ENCODE measurements at regions not wholly inside any gene's neighbourhood (a gene's known extent, or its start where the extent isn't known, plus 50 kb on each side); places are given as distances from the start of the nearest gene placed in this dataset.

GRCh38 chr14:30786701-30787100 lies 87.7 kb upstream of the COCH start:
- H3K27ac Mint-ChIP-seq, result no peak overlapping the region
- peaks cover 23% of the 10 kb centered on the region for H3K9me3 Mint-ChIP-seq
- H3K4me3 Mint-ChIP-seq, result no peak overlapping the region
- H3K4me1 Mint-ChIP-seq (ENCODE audit: low read depth), result no peaks in the 10 kb centered on the region
- no peaks in the 10 kb centered on the region for H3K36me3 Mint-ChIP-seq (ENCODE audit: low read depth)
- intact Hi-C loops (cut with micrococcal nuclease), result no loop called here
- H3K27me3 Mint-ChIP-seq, result no peaks in the 10 kb centered on the region

- H3K9me3 Mint-ChIP-seq, result peaks cover 51% of the 10 kb centered on the region
- no peak overlapping the region for H3K27ac Mint-ChIP-seq
- H3K36me3 Mint-ChIP-seq (ENCODE audit: low read depth), result no peaks in the 10 kb centered on the region
- intact Hi-C loops (cut with micrococcal nuclease), result no loop called here
- H3K4me1 Mint-ChIP-seq (ENCODE audit: low read depth), result peaks cover 4% of the 10 kb centered on the region
- H3K27me3 Mint-ChIP-seq, result peaks cover under 1% of the 10 kb centered on the region
- H3K4me3 Mint-ChIP-seq, result no peak overlapping the region
These were observed 83.5 kb upstream of the COCH start for GRCh38 chr14:30790827-30791226.

- no peak overlapping the region for H3K4me3 Mint-ChIP-seq
- no peak overlapping the region for H3K27ac Mint-ChIP-seq
- intact Hi-C loops (cut with micrococcal nuclease), result no loop called here
- H3K9me3 Mint-ChIP-seq, result peaks cover 52% of the 10 kb centered on the region
- H3K36me3 Mint-ChIP-seq (ENCODE audit: low read depth), result no peaks in the 10 kb centered on the region
- H3K4me1 Mint-ChIP-seq (ENCODE audit: low read depth), result peaks cover 13% of the 10 kb centered on the region
- peaks cover 2% of the 10 kb centered on the region for H3K27me3 Mint-ChIP-seq
These were observed 82.6 kb upstream of the COCH start for GRCh38 chr14:30791522-30792351.

GRCh38 chr14:30796707-30797106 lies 77.7 kb upstream of the COCH start:
- H3K27me3 Mint-ChIP-seq, result peaks cover 2% of the 10 kb centered on the region
- H3K9me3 Mint-ChIP-seq, result peaks cover 32% of the 10 kb centered on the region
- H3K27ac Mint-ChIP-seq, result peak overlapping the region; percentile 69
- intact Hi-C loops (cut with micrococcal nuclease), result no loop called here
- H3K4me3 Mint-ChIP-seq, result no peak overlapping the region
- H3K36me3 Mint-ChIP-seq (ENCODE audit: low read depth), result no peaks in the 10 kb centered on the region
- H3K4me1 Mint-ChIP-seq (ENCODE audit: low read depth), result peaks cover 43% of the 10 kb centered on the region

GRCh38 chr14:30798516-30798915 lies 75.8 kb upstream of the COCH start:
- peaks cover 43% of the 10 kb centered on the region for H3K4me1 Mint-ChIP-seq (ENCODE audit: low read depth)
- H3K36me3 Mint-ChIP-seq (ENCODE audit: low read depth), result no peaks in the 10 kb centered on the region
- H3K4me3 Mint-ChIP-seq, result no peak overlapping the region
- H3K27me3 Mint-ChIP-seq, result peaks cover 2% of the 10 kb centered on the region
- no peak overlapping the region for H3K27ac Mint-ChIP-seq
- intact Hi-C loops (cut with micrococcal nuclease), result no loop called here
- H3K9me3 Mint-ChIP-seq, result peaks cover 17% of the 10 kb centered on the region

GRCh38 chr14:30798961-30799360 lies 75.4 kb upstream of the COCH start:
- Mint-ChIP-seq H3K9me3 (peaks cover 14% of the 10 kb centered on the region), H3K4me3 (no peak overlapping the region), H3K36me3 (ENCODE audit: low read depth) (no peaks in the 10 kb centered on the region), H3K4me1 (ENCODE audit: low read depth) (peaks cover 43% of the 10 kb centered on the region), H3K27ac (no peak overlapping the region), H3K27me3 (peaks cover 2% of the 10 kb centered on the region)
- intact Hi-C loops (cut with micrococcal nuclease), result no loop called here

GRCh38 chr14:30799933-30800332 lies 74.4 kb upstream of the COCH start:
- Mint-ChIP-seq H3K36me3 (ENCODE audit: low read depth) (no peaks in the 10 kb centered on the region), H3K4me1 (ENCODE audit: low read depth) (peaks cover 43% of the 10 kb centered on the region), H3K9me3 (peaks cover 13% of the 10 kb centered on the region), H3K27ac (no peak overlapping the region), H3K27me3 (peaks cover 2% of the 10 kb centered on the region), H3K4me3 (no peak overlapping the region)
- intact Hi-C loops (cut with micrococcal nuclease), result no loop called here

GRCh38 chr14:30803185-30803584 lies 71.2 kb upstream of the COCH start:
- Mint-ChIP-seq H3K27me3 (no peaks in the 10 kb centered on the region), H3K36me3 (ENCODE audit: low read depth) (no peaks in the 10 kb centered on the region), H3K9me3 (no peaks in the 10 kb centered on the region), H3K4me3 (no peak overlapping the region), H3K4me1 (ENCODE audit: low read depth) (peaks cover 27% of the 10 kb centered on the region), H3K27ac (no peak overlapping the region)
- intact Hi-C loops (cut with micrococcal nuclease), result no loop called here

GRCh38 chr14:30805284-30805683 lies 69.1 kb upstream of the COCH start:
- H3K36me3 Mint-ChIP-seq (ENCODE audit: low read depth), result no peaks in the 10 kb centered on the region
- H3K4me1 Mint-ChIP-seq (ENCODE audit: low read depth), result peaks cover 7% of the 10 kb centered on the region
- no peak overlapping the region for H3K27ac Mint-ChIP-seq
- H3K9me3 Mint-ChIP-seq, result no peaks in the 10 kb centered on the region
- H3K27me3 Mint-ChIP-seq, result no peaks in the 10 kb centered on the region
- H3K4me3 Mint-ChIP-seq, result no peak overlapping the region
- intact Hi-C loops (cut with micrococcal nuclease), result no loop called here

GRCh38 chr14:30808576-30808975 lies 65.8 kb upstream of the COCH start:
- intact Hi-C loops (cut with micrococcal nuclease), result no loop called here
- no peak overlapping the region for H3K4me3 Mint-ChIP-seq
- H3K27ac Mint-ChIP-seq, result no peak overlapping the region
- no peaks in the 10 kb centered on the region for H3K36me3 Mint-ChIP-seq (ENCODE audit: low read depth)
- H3K4me1 Mint-ChIP-seq (ENCODE audit: low read depth), result peaks cover 5% of the 10 kb centered on the region
- peaks cover 3% of the 10 kb centered on the region for H3K27me3 Mint-ChIP-seq
- no peaks in the 10 kb centered on the region for H3K9me3 Mint-ChIP-seq

- H3K36me3 Mint-ChIP-seq (ENCODE audit: low read depth), result no peaks in the 10 kb centered on the region
- H3K27me3 Mint-ChIP-seq, result peaks cover 3% of the 10 kb centered on the region
- intact Hi-C loops (cut with micrococcal nuclease), result no loop called here
- H3K4me3 Mint-ChIP-seq, result no peak overlapping the region
- H3K4me1 Mint-ChIP-seq (ENCODE audit: low read depth), result peaks cover 5% of the 10 kb centered on the region
- no peak overlapping the region for H3K27ac Mint-ChIP-seq
- peaks cover 9% of the 10 kb centered on the region for H3K9me3 Mint-ChIP-seq
These were observed 61.1 kb upstream of the COCH start for GRCh38 chr14:30813216-30813615.

- H3K27ac Mint-ChIP-seq, result no peak overlapping the region
- H3K27me3 Mint-ChIP-seq, result no peaks in the 10 kb centered on the region
- H3K36me3 Mint-ChIP-seq (ENCODE audit: low read depth), result peaks cover under 1% of the 10 kb centered on the region
- H3K4me3 Mint-ChIP-seq, result no peak overlapping the region
- H3K9me3 Mint-ChIP-seq, result peaks cover 23% of the 10 kb centered on the region
- intact Hi-C loops (cut with micrococcal nuclease), result no loop called here
- no peaks in the 10 kb centered on the region for H3K4me1 Mint-ChIP-seq (ENCODE audit: low read depth)
These were observed 53.7 kb upstream of the COCH start for GRCh38 chr14:30820674-30821073.

GRCh38 chr14:30822080-30822571 lies 52.2 kb upstream of the COCH start:
- no peaks in the 10 kb centered on the region for H3K27me3 Mint-ChIP-seq

More at GRCh38 chr14:30822080-30822571, 52.2 kb upstream of the COCH start:
- Mint-ChIP-seq H3K27ac (no peak overlapping the region), H3K36me3 (ENCODE audit: low read depth) (peaks cover 6% of the 10 kb centered on the region), H3K4me3 (no peak overlapping the region), H3K4me1 (ENCODE audit: low read depth) (no peaks in the 10 kb centered on the region), H3K9me3 (peaks cover 29% of the 10 kb centered on the region)
- intact Hi-C loops (cut with micrococcal nuclease), result no loop called here

Measured in dendritic cell treated with granulocyte-macrophage colony-stimulating factor and Interleukin-4, amounts not matched to agents 40 ng/mL and 50 ng/mL, for 4 days (primary cell).